HG02840 (cell line): ENCODE measurements at regions not wholly inside any gene's neighbourhood (a gene's known extent, or its start where the extent isn't known, plus 50 kb on each side); places are given as distances from the start of the nearest gene placed in this dataset.

Experiments used
- ATAC-seq: cut with Tn5 transposase; IDR thresholded peaks from one replicate; pipeline ENCODE4 v1.9.1; 2021; ENCODE audit warnings: mild to moderate bottlenecking, moderate library complexity, moderate number of reproducible peaks; ENCODE audit not compliant: unreplicated experiment, low FRiP score

DNA sequence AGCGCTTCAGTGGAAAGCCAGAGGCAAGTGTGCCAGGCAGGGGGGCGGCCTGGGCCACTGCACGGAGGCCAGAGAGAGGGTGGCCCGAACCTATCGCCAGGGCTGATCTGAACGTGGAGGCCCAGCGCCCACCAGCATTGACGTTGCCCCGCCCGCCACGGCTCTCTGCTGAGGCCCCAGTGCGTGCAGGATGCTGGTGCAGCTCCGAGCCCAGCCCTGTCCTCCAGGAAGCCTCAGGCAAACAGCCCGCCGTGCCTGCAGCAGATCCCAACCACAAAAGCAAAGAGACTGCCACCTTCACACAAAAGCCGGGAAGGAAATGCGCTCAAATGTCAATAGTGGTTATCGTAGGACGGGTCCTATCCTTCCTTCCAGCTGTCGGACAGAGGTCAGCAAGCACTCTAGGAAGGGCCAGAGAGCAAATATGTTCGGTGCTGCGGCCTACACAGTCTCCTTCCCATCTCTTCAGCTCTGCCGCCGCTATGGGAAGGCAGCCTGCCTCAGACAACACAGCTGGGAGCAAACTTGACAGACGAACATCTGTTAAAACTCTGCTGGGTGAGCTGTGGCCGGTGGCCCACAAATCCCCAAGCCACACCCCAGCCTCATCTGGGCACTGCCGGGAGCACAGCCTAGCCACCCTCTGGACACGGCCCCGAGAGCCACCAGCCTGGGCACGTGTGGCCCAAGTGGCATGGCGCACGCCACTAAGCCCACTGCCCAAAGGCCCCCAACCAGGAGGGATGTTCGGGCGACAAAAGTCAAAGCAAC lies 146.2 kb downstream of the CRYBB2 start:
- ATAC-seq = no peak

DNA sequence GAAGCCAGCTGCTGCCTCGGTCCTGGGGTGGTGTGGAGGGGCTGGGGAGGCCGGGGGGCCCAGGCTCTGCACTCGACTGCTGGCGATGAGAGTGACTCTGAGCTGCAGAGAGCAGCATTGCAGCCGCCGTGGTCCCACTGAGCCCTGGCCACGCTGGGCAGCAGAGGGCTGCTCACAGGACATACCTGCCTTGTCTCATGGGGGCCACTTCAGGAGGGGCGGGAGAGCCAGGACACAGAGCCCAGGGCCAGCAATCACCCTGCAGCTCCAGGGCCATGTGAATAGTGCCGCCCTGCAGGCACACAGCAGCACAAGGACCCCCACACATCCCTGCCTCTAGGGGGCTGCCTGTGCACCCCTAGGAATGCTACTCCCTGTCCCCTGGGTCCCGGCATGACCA lies 147.0 kb downstream of the CRYBB2 start:
- ATAC-seq = no peak

DNA sequence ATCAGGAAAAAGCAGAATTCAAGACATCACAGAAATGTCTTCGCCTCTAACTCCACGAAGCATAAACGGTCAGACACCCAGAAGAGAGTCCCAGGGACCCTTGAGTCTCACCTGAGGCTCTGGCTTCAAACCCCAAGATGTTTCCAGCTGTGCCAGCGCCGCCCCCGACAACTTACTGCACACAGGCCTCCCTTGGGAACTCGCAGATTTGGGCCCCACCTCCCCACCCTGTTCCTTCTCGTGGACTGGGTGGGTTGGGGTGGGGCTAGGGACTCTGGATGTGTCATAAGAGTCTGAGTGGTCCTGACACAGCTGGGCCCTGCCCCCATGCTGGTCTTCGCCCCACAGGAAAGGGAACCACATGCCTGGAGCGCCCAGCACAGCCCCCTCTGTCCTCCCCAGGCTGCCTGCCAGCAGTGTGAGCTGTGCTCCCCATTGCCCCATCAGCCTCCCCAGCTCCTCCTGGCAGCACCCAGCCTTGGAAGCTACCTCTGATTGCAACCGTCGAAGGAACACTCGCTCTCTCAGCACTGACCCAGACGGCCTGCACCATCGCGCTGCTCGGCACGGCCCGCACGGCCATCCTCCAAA lies 147.5 kb downstream of the CRYBB2 start:
- no peak for ATAC-seq

DNA sequence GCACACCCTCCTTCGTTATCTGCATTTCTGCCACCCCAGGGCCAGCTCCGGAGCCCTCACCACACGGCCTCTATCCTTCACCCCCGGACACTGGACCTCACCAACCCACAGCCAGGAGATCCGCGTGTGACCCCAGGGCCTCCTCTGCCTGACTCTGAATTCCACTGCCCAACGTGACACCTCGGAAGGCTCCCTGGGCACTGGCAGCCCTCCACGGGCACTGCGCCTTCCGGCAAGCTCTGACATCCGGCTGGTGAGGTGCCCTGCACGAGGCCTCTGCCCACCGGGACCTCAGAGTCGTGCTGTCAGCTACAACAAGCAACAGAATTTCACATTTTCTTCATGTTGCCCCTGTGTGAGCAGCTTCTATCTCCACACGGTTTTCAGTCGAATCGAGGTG lies 148.3 kb downstream of the CRYBB2 start:
- no peak for ATAC-seq

DNA sequence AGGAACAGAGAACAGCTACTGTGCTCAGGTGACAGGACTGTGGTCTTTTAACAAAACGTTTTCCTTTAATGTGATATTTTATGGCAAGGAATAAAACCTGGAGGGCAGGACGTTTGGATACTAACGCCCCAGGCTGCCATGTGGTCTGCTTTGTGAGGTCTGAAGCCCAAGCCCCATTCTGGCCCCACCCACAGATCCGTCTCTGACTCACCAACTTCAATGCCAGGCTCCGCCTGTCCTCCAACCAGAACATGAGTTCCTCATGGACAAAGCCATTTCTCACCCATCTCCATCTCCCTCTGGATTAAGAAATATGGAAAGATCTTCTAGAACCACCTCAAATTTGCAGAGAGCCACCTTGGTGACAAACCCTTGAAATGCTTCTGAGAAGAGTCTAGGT lies 148.8 kb downstream of the CRYBB2 start:
- no peak for ATAC-seq

DNA sequence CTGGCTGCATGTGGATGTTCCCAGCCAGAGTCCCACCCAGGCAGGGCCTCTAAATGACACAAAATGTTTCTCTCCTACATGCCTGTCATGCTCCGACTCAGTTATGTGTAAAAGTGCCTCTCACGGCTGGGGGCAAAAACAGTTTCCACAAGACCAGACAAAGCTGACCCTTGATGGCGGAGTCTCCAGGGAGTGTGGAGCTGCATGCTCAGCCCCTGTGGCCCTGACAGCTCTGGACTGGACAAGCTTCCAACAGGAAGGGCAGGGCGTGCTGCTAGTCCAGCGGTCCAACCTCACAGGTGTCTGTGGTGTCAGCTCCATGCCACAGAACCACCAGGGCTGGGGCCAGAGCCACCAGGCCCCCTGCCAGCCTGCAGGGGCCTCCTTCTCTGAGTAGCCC lies 149.6 kb downstream of the CRYBB2 start:
- no peak for ATAC-seq

DNA sequence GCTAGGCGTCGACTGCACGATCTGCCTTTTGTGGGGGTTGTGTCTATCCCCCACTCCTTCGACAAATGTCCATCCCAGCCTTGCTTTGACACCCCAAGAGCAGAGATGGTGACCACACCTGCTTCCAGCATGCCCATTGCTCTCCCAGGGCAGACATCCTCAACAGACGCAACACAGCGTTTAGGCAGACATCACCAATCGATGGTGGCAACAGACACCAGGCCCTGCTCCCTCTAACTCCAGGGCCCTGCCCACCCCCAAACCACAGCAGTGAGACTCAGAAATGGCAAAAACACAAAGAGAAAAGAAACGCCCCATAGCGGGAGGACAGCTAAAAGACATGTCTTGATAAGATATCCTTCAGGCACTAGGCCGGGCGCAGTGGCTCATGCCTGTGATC lies 150.9 kb downstream of the CRYBB2 start:
- no peak for ATAC-seq

DNA sequence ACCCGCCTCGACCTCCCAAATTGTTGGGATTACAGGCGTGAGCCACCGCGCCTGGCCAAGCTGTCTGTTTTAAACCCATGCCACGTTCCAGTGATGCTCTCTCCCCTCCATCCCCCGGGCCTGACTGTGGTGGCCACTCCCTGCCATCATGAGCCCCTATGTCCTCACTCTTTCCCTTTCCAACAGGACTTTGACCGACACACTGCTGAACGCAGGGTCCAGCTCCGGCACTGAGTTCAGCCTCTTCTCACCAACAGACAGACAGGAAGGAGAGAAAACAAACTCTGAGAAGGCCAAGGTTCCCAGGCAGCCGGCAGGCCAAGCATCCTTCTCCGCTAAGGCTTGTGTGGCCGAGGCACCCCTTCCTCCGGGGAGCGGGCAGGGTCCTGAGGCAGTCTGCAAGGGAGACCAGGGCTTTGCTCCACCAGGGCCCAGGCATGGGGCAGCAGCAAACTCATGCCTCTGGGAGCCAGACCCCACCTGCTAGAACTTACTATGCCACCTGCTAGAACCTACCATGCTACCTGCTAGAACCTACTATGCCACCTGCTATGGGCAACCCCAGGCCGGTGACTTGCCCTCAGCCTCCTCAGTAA lies 152.7 kb downstream of the CRYBB2 start:
- no peak for ATAC-seq

DNA sequence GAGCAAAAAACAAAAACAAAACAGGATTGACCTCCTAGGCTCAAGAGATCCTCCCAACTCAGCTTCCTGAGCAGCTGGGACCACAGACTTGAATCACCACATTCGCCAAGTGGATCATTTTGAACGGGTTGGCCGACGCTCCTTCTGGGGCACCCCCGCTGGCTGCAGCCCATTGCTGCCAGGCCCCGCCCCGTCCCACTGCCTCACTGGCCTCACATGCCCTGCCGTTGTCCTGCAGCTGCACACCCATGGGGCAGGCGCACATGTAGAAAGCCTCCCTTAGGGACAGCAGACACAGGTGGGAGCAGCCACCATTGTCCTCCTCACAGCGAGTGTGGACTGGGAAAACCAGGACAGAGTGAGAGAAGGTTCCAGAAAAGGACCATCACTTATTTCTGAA lies 154.5 kb downstream of the CRYBB2 start:
- ATAC-seq = no peak

DNA sequence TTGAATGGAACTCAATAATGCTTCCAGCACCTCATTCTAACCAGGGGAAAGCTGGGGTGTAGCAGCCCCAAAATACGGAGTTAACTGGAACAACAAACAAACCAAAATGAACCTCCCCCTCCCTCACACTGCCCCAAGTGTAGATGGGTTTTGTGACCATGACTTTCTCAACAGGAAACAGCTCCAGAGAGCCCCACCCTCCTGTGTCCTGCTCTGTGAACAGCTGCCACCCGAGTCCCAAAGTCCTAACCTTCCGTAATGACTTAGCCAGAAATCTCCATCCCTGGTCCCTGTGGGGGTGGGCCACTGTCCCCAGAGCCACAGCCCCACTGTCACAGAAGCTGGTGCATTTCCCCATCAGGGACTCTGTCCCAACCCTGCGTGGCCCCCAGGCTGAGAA lies 155.4 kb downstream of the CRYBB2 start:
- no peak for ATAC-seq

DNA sequence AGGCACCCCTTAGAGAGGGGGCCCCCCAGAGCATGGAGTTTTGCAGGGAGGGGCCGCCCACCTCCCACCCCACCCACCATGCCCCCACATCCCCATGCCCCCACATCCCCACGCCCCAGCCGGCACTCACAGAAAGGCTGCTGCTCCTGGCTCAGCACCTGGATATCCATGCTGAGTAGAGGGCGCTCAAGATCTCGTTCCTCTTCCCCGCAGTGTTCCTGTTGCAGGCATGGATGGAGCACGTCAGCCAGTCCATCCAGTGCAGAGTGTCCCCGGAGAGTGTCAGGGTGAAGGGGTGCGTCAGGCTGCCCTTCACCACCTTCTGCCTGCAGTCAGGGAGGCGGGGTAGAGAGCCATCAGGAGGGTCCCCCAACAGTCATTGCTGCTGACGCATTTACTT lies 156.2 kb downstream of the CRYBB2 start:
- ATAC-seq = no peak

DNA sequence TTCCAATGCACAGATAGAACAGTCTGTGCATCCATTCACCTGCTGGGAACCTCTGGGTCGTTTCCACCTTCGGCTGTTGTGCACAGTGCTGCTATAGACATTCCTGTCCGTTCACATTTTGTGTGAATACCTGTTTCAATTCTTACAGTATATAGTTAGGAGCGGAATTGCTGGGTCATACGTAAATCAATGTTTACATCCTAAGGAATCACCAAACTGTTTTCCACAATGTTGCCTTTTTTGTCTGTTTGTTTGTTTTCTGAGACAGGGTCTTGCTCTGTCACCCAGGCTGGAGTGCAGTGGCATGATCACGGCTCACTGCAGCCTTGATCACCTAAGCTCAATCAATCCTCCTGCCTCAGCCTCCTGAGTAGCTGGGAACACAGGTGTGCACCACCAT lies 158.3 kb downstream of the CRYBB2 start:
- ATAC-seq = no peak

DNA sequence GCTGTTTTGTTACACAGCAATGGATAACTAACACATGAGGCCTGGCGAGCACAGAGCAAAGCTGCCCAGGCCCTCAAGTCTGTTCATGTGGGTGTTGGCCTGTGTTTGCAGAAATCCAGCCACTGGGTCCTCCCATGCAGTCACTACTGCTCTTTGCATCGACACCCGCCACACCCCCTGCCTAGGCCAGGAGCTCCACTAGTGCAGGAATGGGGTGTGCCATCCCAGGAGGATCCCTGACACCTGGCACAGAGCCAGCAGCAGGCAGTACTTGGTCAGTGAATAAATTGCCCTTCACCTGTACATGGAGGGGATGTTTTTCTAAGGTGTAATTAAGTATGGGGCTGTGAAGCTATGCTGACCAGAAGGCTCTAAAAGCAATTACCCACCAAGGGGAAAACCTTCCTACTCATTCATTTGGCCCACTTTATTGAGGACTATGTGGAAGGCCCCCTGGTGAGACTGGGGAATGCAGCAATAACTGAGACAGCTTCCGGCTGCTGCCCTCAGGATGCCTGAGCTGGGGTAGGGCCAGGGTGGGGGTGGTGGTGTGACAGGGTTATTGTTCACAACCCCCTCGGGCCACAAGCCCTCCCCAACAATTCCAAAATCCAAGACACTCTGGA lies 160.8 kb downstream of the CRYBB2 start:
- ATAC-seq = no peak

DNA sequence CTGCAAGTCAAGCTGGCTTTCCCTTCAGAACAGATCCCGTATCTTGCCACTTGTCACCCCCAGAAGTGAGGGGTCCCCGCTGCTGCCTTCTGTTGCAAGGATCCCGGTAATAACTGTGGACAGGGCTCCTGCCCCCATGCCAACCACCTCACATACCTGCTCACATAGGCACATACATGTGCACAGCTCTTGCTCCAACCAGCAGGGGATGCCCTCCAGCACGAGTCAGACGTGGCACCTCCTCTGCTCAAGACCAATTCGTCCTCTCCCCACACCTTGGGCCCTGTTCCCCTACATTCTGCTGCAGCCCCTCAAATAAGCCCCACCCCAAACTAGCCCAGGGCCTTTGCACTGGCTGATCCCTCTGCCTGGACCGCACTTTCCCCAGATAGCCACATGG lies 163.3 kb downstream of the CRYBB2 start:
- ATAC-seq = no peak

DNA sequence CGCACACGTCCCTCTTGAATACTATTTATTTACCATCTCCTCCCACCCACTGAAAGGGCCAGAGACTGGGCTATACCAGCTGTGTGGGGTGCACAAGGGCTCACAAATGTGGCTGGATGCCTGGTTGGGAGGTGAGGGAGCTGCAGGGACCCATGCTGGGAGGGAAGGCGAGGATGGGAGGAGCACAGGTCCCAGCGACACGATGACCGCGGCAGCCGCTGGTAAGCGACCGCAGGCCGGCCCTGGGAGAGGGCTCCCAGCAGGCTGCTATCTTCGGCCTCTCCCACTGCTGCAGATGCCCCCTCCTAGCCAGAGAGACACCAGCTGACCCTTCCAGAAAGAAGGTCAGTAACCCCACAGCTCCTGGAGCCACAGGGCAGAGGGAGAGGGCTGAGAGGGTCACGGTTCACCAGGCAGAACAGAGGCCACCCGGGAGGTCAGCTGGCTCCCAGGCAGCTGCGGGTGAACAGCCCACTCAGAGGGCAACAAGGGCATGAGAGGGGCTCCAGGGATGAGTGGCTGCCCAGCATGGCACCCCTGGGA lies 163.9 kb downstream of the CRYBB2 start:
- ATAC-seq = no peak

DNA sequence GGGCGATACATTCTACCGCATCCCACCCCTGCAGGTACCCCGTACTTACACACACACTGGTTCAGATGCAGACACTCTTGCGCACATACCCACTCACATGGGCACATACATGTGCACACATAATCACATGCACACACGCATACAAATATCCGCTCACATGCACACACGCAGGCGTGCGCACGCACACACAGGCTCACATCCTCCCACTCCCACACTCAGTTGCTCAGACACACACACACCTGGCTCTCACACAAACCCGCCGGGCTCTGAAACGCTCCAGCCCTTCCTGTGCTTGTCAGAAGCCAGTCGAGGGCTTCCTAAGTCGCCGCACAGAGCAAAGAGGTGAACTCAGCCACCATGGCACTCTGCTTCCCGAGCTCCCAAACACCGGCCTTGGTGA lies 164.5 kb downstream of the CRYBB2 start:
- ATAC-seq = no peak

DNA sequence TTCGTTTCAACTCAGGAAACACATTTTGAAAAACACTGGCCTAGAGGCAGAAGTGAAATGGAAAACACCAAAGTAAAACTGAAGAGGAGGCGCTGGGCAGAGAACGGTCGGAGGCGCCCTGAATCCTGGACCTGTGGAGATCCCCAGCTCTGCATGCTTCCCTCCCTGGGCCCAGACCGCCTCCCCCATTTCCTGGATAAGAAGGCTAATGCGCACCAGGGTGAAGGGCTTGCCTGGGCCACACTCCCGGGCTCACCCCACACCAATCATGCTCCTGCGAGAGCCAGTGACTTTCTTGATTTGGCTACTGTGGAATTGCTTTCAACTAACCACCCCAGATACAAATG lies 167.1 kb downstream of the CRYBB2 start:
- ATAC-seq = no peak

DNA sequence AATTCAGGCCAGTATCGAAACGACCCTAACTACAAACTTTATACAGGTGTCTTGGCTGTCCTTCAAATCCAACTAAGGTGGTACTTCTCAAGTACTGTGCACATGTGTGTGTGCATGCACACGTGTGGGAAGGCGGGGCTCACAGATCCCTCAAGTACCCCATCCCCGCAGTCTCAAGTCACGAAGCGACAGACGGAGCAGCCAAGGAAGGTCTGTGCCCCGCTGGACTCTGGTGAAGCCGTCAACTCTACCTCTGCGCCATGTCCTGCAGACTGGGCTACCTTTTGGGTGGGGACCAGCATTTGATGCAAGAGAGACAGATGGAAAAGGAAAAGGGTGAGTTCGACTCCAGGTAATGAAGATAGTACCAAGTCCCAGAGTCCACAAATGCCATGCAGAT lies 169.0 kb downstream of the CRYBB2 start:
- no peak for ATAC-seq

DNA sequence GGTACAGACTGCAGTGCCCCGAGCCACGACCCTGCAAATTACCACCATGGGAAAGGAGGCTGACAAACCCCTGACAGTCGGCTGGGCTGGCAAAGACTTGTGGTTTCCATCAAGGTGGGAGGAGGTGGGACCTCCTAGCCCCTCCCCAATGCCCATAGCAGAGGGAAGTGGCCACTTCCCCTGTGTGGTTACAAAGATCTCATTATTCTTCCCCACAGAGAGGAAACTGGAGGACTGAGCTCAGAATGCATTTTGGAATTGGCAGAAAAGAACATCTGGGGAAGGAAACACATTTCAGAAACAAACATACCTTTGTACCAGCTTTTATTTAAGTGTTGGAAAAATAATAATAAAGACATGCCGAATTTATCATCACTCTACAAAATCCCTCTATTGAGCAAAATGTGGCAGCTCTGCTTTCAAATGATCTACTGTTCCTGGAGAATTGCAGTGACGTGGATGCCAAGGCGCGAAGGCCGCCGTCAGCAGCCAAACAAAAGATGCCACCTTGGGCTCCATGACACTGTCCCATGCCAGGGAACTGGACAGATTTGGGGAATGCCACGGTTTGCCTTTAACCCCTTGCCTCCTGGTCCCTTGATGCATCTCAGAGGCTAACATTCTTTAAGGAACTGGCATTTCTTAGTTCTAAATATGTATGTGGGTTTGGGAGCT lies 169.6 kb downstream of the CRYBB2 start:
- ATAC-seq = no peak

DNA sequence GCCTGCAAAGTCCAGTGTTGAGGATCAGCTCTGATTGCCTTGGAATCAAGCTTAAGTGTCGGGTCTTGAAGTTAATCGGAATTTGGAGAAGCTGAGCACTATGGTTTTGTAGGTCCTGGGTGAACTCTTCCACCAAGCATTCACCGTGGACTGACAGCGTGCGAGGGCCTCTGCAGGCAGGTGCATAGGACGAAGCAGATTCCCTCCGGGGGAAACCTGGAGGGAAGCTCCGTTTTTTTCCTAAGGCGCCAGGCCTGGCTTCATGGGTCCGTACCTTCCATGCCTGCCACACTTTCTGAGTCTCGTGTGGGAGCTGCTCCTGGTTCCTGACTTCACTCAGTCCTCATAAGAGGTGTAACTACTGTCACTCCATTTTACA lies 170.1 kb downstream of the CRYBB2 start:
- no peak for ATAC-seq
